Naive thymus-derived CD4-positive, alpha-beta T cell (primary cell): ENCODE measurements at regions not wholly inside any gene's neighbourhood (a gene's known extent, or its start where the extent isn't known, plus 50 kb on each side); places are given as distances from the start of the nearest gene placed in this dataset.

ENCODE experiments used
- ATAC-seq: fragments of 150-1000 bp; cut with Tn5 transposase; 2 replicates; pipeline ENCODE4 v1.10.0; 2021; ENCODE audit warnings: mild to moderate bottlenecking, moderate library complexity
- CTCF ChIA-PET: fragments of 350-600 bp; sonication (Branson Sonifier 250); formaldehyde crosslinking; loops from one replicate; lab custom pipeline; 2021; ENCODE audit warnings: antibody characterized with exemption; lab: Charles Lee
- POLR2A ChIA-PET: fragments of 350-600 bp; sonication (Branson Sonifier 250); formaldehyde crosslinking; loops from one replicate; lab custom pipeline; 2021; ENCODE audit warnings: antibody characterized with exemption, inconsistent platforms; lab: Charles Lee
- DNase-seq, 9 donors: peaks; one replicate each; pipeline versions ENCODE4 v3.0.0 to v3.0.0-alpha.2; 2020 to 2022; ENCODE audit warnings: mixed read lengths in 1 of 9
- H3K27ac ChIP-seq: one replicate; pipeline ENCODE4 v1.7.0; 2013; ENCODE audit warnings: mild to moderate bottlenecking, low read depth, low read length, moderate library complexity
- H3K27me3 ChIP-seq, 2 donors: one replicate each; pipeline ENCODE4 v1.7.0; 2013; ENCODE audit warnings: low read length in 2 of 2, mild to moderate bottlenecking in 2 of 2, moderate library complexity in 2 of 2; ENCODE audit not compliant: control insufficient read depth in 2 of 2, insufficient read depth in 2 of 2
- H3K36me3 ChIP-seq, 3 experiments: 1 replicate in 2 of 3; 2 replicates in 1 of 3; pipeline ENCODE4 v1.7.0; 2013; ENCODE audit warnings: low read length in 3 of 3, mild to moderate bottlenecking in 3 of 3, moderate library complexity in 1 of 3; ENCODE audit not compliant: insufficient read depth in 3 of 3, control insufficient read depth in 2 of 3
- H3K4me1 ChIP-seq, 2 donors: one replicate each; pipeline ENCODE4 v1.7.0; 2013; ENCODE audit warnings: low read length in 2 of 2, mild to moderate bottlenecking in 2 of 2, moderate library complexity in 1 of 2; ENCODE audit not compliant: control insufficient read depth in 2 of 2, insufficient read depth in 2 of 2
- H3K4me3 ChIP-seq: 2 replicates; pipeline ENCODE4 v1.7.0; 2013; ENCODE audit warnings: mild to moderate bottlenecking, low read length
- H3K9me3 ChIP-seq, 3 experiments: 1 replicate in 2 of 3; 2 replicates in 1 of 3; pipeline ENCODE4 v1.7.0; 2013; ENCODE audit warnings: low read length in 3 of 3; ENCODE audit not compliant: control insufficient read depth in 2 of 3
- H3K27ac Mint-ChIP-seq, 9 donors: one replicate each; pipeline ENCODE4 v1.8.0; 2020 to 2022; ENCODE audit warnings: mixed read lengths in 9 of 9, mild to moderate bottlenecking in 8 of 9, moderate library complexity in 5 of 9, inconsistent platforms in 2 of 9
- H3K27me3 Mint-ChIP-seq, 5 donors: one replicate each; pipeline ENCODE4 v1.8.0; 2021 to 2022; ENCODE audit warnings: mixed read lengths in 5 of 5, mild to moderate bottlenecking in 1 of 5
- H3K36me3 Mint-ChIP-seq, 5 donors: one replicate each; pipeline ENCODE4 v1.8.0; 2020 to 2022; ENCODE audit warnings: mixed read lengths in 5 of 5, mild to moderate bottlenecking in 3 of 5, inconsistent platforms in 1 of 5
- H3K4me1 Mint-ChIP-seq, 7 donors: one replicate each; pipeline ENCODE4 v1.8.0; 2020 to 2022; ENCODE audit warnings: mixed read lengths in 7 of 7, mild to moderate bottlenecking in 3 of 7, inconsistent platforms in 1 of 7
- H3K4me3 Mint-ChIP-seq, 10 donors: one replicate each; pipeline ENCODE4 v1.8.0; 2020 to 2022; ENCODE audit warnings: mild to moderate bottlenecking in 10 of 10, mixed read lengths in 10 of 10, moderate library complexity in 6 of 10, inconsistent platforms in 2 of 10
- H3K9me3 Mint-ChIP-seq, 11 donors: one replicate each; pipeline ENCODE4 v1.8.0; 2020 to 2022; ENCODE audit warnings: mixed read lengths in 11 of 11, mild to moderate bottlenecking in 4 of 11, inconsistent platforms in 1 of 11, moderate library complexity in 1 of 11
- intact Hi-C, 2 donors: fragments of 100-400 bp; cut with micrococcal nuclease; formaldehyde crosslinking; loops; one replicate each; pipeline ENCODE4 v1.15.1; 2023

GRCh38 chr15:92843814-92844213 is 56.3 kb upstream of the CHD2 start:
- intact Hi-C loops: loop anchor here in 1 of 2 donors (1.0 kb wide), 1 partner anchor 37 kb away; no protein-coding TSS in a partner anchor
- Mint-ChIP-seq H3K4me1 (peaks cover 37 to 91% (median 81%) of the 10 kb centered on the region in 7 donors), H3K36me3 (peaks cover 0 to 5% (median 0%) of the 10 kb centered on the region in 5 donors), H3K9me3 (no peaks in the 10 kb centered on the region), H3K27ac (peak overlapping the region; percentile 75 to 98 (median 97)), H3K4me3 (peak overlapping the region; percentile 56 to 88 (median 76)), H3K27me3 (no peaks in the 10 kb centered on the region)
- Histone ChIP-seq H3K4me3 (no peak overlapping the region), H3K4me1 (peaks cover 21 to 74% of the 10 kb centered on the region in 2 donors), H3K36me3 (no peaks in the 10 kb centered on the region), H3K27ac (peak overlapping the region; percentile 70), H3K27me3 (no peaks in the 10 kb centered on the region), H3K9me3 (no peaks in the 10 kb centered on the region)
- ChIA-PET POLR2A (interaction anchor here (0.7 to 21.9 kb wide), 9 partner anchors 11 to 39 kb away, joined by 3 to 550 read pairs (median 7); no protein-coding TSS in a partner anchor), CTCF (interaction anchor here (0.9 to 1.1 kb wide), 2 partner anchors 10 to 19 kb away, joined by 3 to 7 read pairs; no protein-coding TSS in a partner anchor)
- DNase-seq (peak in 1 of 9 donors; percentile 38), ATAC-seq (no peak)

- Mint-ChIP-seq H3K36me3 (peaks cover 0 to 7% (median 0%) of the 10 kb centered on the region in 5 donors), H3K4me1 (peaks cover 41 to 91% (median 81%) of the 10 kb centered on the region in 7 donors), H3K27ac (peak overlapping the region; percentile 93 to 99 (median 97)), H3K27me3 (no peaks in the 10 kb centered on the region), H3K4me3 (peak overlapping the region; percentile 56 to 95 (median 82)), H3K9me3 (no peaks in the 10 kb centered on the region)
- ATAC-seq (peak; percentile 66), DNase-seq (peak in 7 of 9 donors; percentile 66 to 83 (median 73))
- Histone ChIP-seq H3K27ac (peak overlapping the region; percentile 72), H3K27me3 (no peaks in the 10 kb centered on the region), H3K4me3 (peak overlapping the region; percentile 11), H3K9me3 (no peaks in the 10 kb centered on the region), H3K4me1 (peaks cover 21 to 78% of the 10 kb centered on the region in 2 donors), H3K36me3 (no peaks in the 10 kb centered on the region)
- intact Hi-C loops: loop anchor here (1.0 kb wide), 5 partner anchors 13 to 37 kb away; no protein-coding TSS in a partner anchor
- ChIA-PET CTCF (interaction anchor here (0.8 to 2.4 kb wide), 2 partner anchors 33 to 35 kb away, joined by 3 to 8 read pairs; no protein-coding TSS in a partner anchor), POLR2A (interaction anchor here (1.0 to 21.9 kb wide), 14 partner anchors 8 to 71 kb away, joined by 3 to 550 read pairs (median 8); partner anchors contain the start of gene CHD2)
These were observed 55.0 kb upstream of the CHD2 start for GRCh38 chr15:92845126-92845508.

- no peak for DNase-seq
- H3K4me1 Mint-ChIP-seq: peaks cover 41 to 88% (median 80%) of the 10 kb centered on the region in 7 donors
- intact Hi-C loops: no loop called here
- H3K4me3 Mint-ChIP-seq: peak overlapping the region in 3 of 10 donors; percentile 21 to 40 (median 33)
- H3K36me3 Mint-ChIP-seq: peaks cover 0 to 11% (median 0%) of the 10 kb centered on the region in 5 donors
- peaks cover 20 to 74% of the 10 kb centered on the region in 2 donors for H3K4me1 ChIP-seq
- H3K27ac ChIP-seq: peak overlapping the region; percentile 72
- H3K36me3 ChIP-seq: no peaks in the 10 kb centered on the region
- peak overlapping the region; percentile 22 to 98 (median 92) for H3K27ac Mint-ChIP-seq
- no peak overlapping the region for H3K4me3 ChIP-seq
- H3K27me3 ChIP-seq: no peaks in the 10 kb centered on the region
- no peaks in the 10 kb centered on the region for H3K9me3 ChIP-seq
- no peaks in the 10 kb centered on the region for H3K27me3 Mint-ChIP-seq
- H3K9me3 Mint-ChIP-seq: no peaks in the 10 kb centered on the region
- ChIA-PET POLR2A (interaction anchor here (0.8 to 21.9 kb wide), 10 partner anchors 9 to 61 kb away, joined by 3 to 550 read pairs (median 8); no protein-coding TSS in a partner anchor), CTCF (interaction anchor here (0.6 to 2.4 kb wide), 2 partner anchors 18 to 32 kb away, joined by 3 to 8 read pairs; no protein-coding TSS in a partner anchor)
- ATAC-seq: no peak
These were observed 53.4 kb upstream of the CHD2 start for GRCh38 chr15:92846741-92847140.

GRCh38 chr15:92847841-92848240 is 52.3 kb upstream of the CHD2 start:
- peaks cover 0 to 12% (median 0%) of the 10 kb centered on the region in 5 donors for H3K36me3 Mint-ChIP-seq
- ChIA-PET POLR2A (interaction anchor here (0.7 to 21.9 kb wide), 10 partner anchors 10 to 56 kb away, joined by 3 to 550 read pairs (median 5); partner anchors contain the start of gene CHD2), CTCF (no interaction called here)
- H3K36me3 ChIP-seq: no peaks in the 10 kb centered on the region
- ATAC-seq (no peak), DNase-seq (no peak)
- H3K4me1 Mint-ChIP-seq: peaks cover 38 to 82% (median 74%) of the 10 kb centered on the region in 7 donors
- H3K4me1 ChIP-seq: peaks cover 20 to 67% of the 10 kb centered on the region in 2 donors
- H3K9me3 ChIP-seq: no peaks in the 10 kb centered on the region
- intact Hi-C loops: no loop called here
- H3K4me3 ChIP-seq: no peak overlapping the region
- H3K27me3 ChIP-seq: no peaks in the 10 kb centered on the region
- peak overlapping the region; percentile 41 to 98 (median 92) for H3K27ac Mint-ChIP-seq
- peak overlapping the region in 4 of 10 donors; percentile 20 to 77 (median 48) for H3K4me3 Mint-ChIP-seq
- no peaks in the 10 kb centered on the region for H3K27me3 Mint-ChIP-seq
- H3K9me3 Mint-ChIP-seq: no peaks in the 10 kb centered on the region
- peak overlapping the region; percentile 72 for H3K27ac ChIP-seq

GRCh38 chr15:92848464-92848851 is 51.7 kb upstream of the CHD2 start:
- Mint-ChIP-seq H3K9me3 (no peaks in the 10 kb centered on the region), H3K27me3 (no peaks in the 10 kb centered on the region), H3K4me3 (peak overlapping the region in 7 of 10 donors; percentile 23 to 77 (median 66)), H3K4me1 (peaks cover 37 to 82% (median 75%) of the 10 kb centered on the region in 7 donors), H3K27ac (peak overlapping the region; percentile 29 to 98 (median 92)), H3K36me3 (peaks cover 0 to 12% (median 0%) of the 10 kb centered on the region in 5 donors)
- H3K4me1 ChIP-seq: peaks cover 20 to 67% of the 10 kb centered on the region in 2 donors
- no peak overlapping the region for H3K4me3 ChIP-seq
- intact Hi-C loops: no loop called here
- peak overlapping the region; percentile 72 for H3K27ac ChIP-seq
- no peaks in the 10 kb centered on the region for H3K36me3 ChIP-seq
- CTCF ChIA-PET: no interaction called here
- DNase-seq (no peak), ATAC-seq (no peak)
- no peaks in the 10 kb centered on the region for H3K9me3 ChIP-seq
- H3K27me3 ChIP-seq: no peaks in the 10 kb centered on the region
- POLR2A ChIA-PET: interaction anchor here (0.7 to 21.9 kb wide), 9 partner anchors 10 to 52 kb away, joined by 3 to 550 read pairs (median 6); partner anchors contain the start of gene CHD2

GRCh38 chr15:92848852-92849598 is 51.1 kb upstream of the CHD2 start:
- H3K9me3 Mint-ChIP-seq: no peaks in the 10 kb centered on the region
- DNase-seq: peak in 7 of 9 donors; percentile 42 to 72 (median 59)
- no peaks in the 10 kb centered on the region for H3K27me3 Mint-ChIP-seq
- no peaks in the 10 kb centered on the region for H3K27me3 ChIP-seq
- H3K27ac Mint-ChIP-seq: peak overlapping the region; percentile 80 to 98 (median 94)
- peak overlapping the region; percentile 43 to 77 (median 66) for H3K4me3 Mint-ChIP-seq
- ATAC-seq: peak; percentile 90
- peaks cover 0 to 10% (median 0%) of the 10 kb centered on the region in 5 donors for H3K36me3 Mint-ChIP-seq
- peaks cover 36 to 82% (median 75%) of the 10 kb centered on the region in 7 donors for H3K4me1 Mint-ChIP-seq
- intact Hi-C loops: loop anchor here (1.0 kb wide), 6 partner anchors 18 to 69 kb away; no protein-coding TSS in a partner anchor
- CTCF ChIA-PET: interaction anchor here (1.0 to 2.2 kb wide), 2 partner anchors 30 to 33 kb away, joined by 6 to 11 read pairs; no protein-coding TSS in a partner anchor
- H3K4me3 ChIP-seq: no peak overlapping the region
- H3K4me1 ChIP-seq: peaks cover 20 to 67% of the 10 kb centered on the region in 2 donors
- H3K9me3 ChIP-seq: no peaks in the 10 kb centered on the region
- peak overlapping the region; percentile 59 for H3K27ac ChIP-seq
- POLR2A ChIA-PET: interaction anchor here (0.5 to 21.9 kb wide), 13 partner anchors 9 to 51 kb away, joined by 3 to 550 read pairs (median 4); partner anchors contain the start of gene CHD2
- H3K36me3 ChIP-seq: no peaks in the 10 kb centered on the region
